Panc1 (cell line): ENCODE measurements at regions not wholly inside any gene's neighbourhood (a gene's known extent, or its start where the extent isn't known, plus 50 kb on each side); places are given as distances from the start of the nearest gene placed in this dataset.
A peak's percentile ranks its signal among the peaks of the same experiment; 100 is the strongest.

Source experiments
- ATAC-seq: fragments of 200-7000 bp; cut with Tn5 transposase; 2 replicates; pipeline ENCODE4 v1.9.1; 2020; ENCODE audit warnings: mild to moderate bottlenecking, moderate library complexity
- BruUV-seq: library from RNA; stranded (reverse); fragments of 400-500 nt; replicated peaks from 2 replicates; lab custom pipeline; 2021; lab: Mats Ljungman, UMichigan
- CTCF ChIA-PET: fragments of 300-600 bp; sonication (Branson Sonifier 250); formaldehyde crosslinking; loops from one replicate; lab custom pipeline; 2022; ENCODE audit warnings: antibody characterized with exemption; lab: Charles Lee
- POLR2A ChIA-PET: fragments of 300-600 bp; sonication (Branson Sonifier 250); formaldehyde crosslinking; loops from one replicate; lab custom pipeline; 2022; ENCODE audit warnings: antibody characterized with exemption; lab: Charles Lee
- DNase-seq: peaks from one replicate; pipeline ENCODE4 v3.0.0-alpha.2; 2010; ENCODE audit warnings: low read depth, low spot score
- H3K27ac ChIP-seq: 2 replicates; pipeline ENCODE4 v1.5.1; 2011; ENCODE audit warnings: mild to moderate bottlenecking, low read length, inconsistent platforms
- H3K27me3 ChIP-seq: fragments of 200-500 bp; sonication (Bioruptor generic); 2 replicates; pipeline ENCODE4 v1.6.0; 2014; ENCODE audit warnings: low read length, inconsistent platforms; ENCODE audit not compliant: control insufficient read depth, insufficient read depth
- H3K36me3 ChIP-seq: fragments of 200-500 bp; sonication (Bioruptor generic); 2 replicates; pipeline ENCODE4 v1.5.1; 2014; ENCODE audit warnings: inconsistent platforms, mild to moderate bottlenecking, low read length, moderate library complexity; ENCODE audit not compliant: control insufficient read depth, insufficient read depth
- H3K4me1 ChIP-seq: 2 replicates; pipeline ENCODE4 v1.5.1; 2011; ENCODE audit warnings: inconsistent platforms, mild to moderate bottlenecking, low read length, moderate library complexity; ENCODE audit not compliant: control insufficient read depth, insufficient read depth
- H3K4me3 ChIP-seq, 2 experiments: 2 replicates each; pipeline ENCODE4 v1.5.1; 2011 to 2012; ENCODE audit warnings: low read depth in 2 of 2, low read length in 2 of 2, mild to moderate bottlenecking in 2 of 2, inconsistent platforms in 1 of 2, moderate library complexity in 1 of 2
- H3K9me3 ChIP-seq: fragments of 200-500 bp; sonication (Bioruptor generic); 2 replicates; pipeline ENCODE4 v1.5.1; 2014; ENCODE audit warnings: low read depth, mild to moderate bottlenecking, inconsistent platforms, low read length, moderate library complexity; ENCODE audit not compliant: control insufficient read depth, insufficient read depth
- CTCF ChIP-seq: fragments of 450-650 bp; IDR thresholded peaks from 2 replicates; pipeline ENCODE4 v1.5.1; 2017; ENCODE audit warnings: mild to moderate bottlenecking
- POLR2AphosphoS5 ChIP-seq: IDR thresholded peaks from 2 replicates; pipeline ENCODE4 v1.6.1; 2012; ENCODE audit warnings: mild to moderate bottlenecking, low read depth, low read length, moderate library complexity
- REST ChIP-seq, 2 experiments: IDR thresholded peaks; 2 replicates each; pipeline ENCODE4 v1.6.1; 2011 to 2012; ENCODE audit warnings: low read depth in 2 of 2, control low read depth in 1 of 2, low read length in 1 of 2, mild to moderate bottlenecking in 1 of 2, moderate library complexity in 1 of 2; ENCODE audit not compliant: insufficient read depth in 1 of 2
- SIN3A ChIP-seq: IDR thresholded peaks from 2 replicates; pipeline ENCODE4 v1.6.1; 2012; ENCODE audit warnings: low read depth, mild to moderate bottlenecking, low read length, moderate library complexity, borderline replicate concordance; ENCODE audit not compliant: insufficient read depth
- TCF7L2 ChIP-seq: IDR thresholded peaks from 2 replicates; pipeline ENCODE4 v1.6.1; 2011; ENCODE audit warnings: mild to moderate bottlenecking, low read depth, low read length, inconsistent platforms
- in situ Hi-C: cut with HindIII; loops from 2 replicates; pipeline ENCODE4 v1.10.0; 2016; ENCODE audit warnings: low sequenced_read_pairs, low pct_unique_long_range_greater_than_20kb
- intact Hi-C: fragments of 100-400 bp; cut with micrococcal nuclease; formaldehyde crosslinking; loops from one replicate; pipeline ENCODE4 v1.10.0; 2022; ENCODE audit not compliant: unreplicated experiment

- Histone ChIP-seq H3K4me1 (no peaks in the 10 kb centered on the region), H3K27ac (no peak overlapping the region), H3K27me3 (no peaks in the 10 kb centered on the region), H3K9me3 (no peaks in the 10 kb centered on the region), H3K4me3 (no peak overlapping the region), H3K36me3 (no peaks in the 10 kb centered on the region)
- BruUV-seq: no TSS peak
- ChIA-PET CTCF (no interaction called here), POLR2A (no interaction called here)
- ATAC-seq (no peak), DNase-seq (peak; percentile 2)
- intact Hi-C loops: no loop called here
- TF ChIP-seq TCF7L2 (no peak), SIN3A (no peak), CTCF (no peak), POLR2AphosphoS5 (no peak), REST (IDR thresholded peaks at IDR 0.05; ENCODE audit: insufficient read depth in 1 of 2, low read depth in 2 of 2, low read length in 1 of 2) (no peak)
- in situ Hi-C loops: no loop called here
Measured at GRCh38 chr13:34678154-34678553, 263.9 kb upstream of the NBEA start.

- intact Hi-C loops: no loop called here
- in situ Hi-C loops: no loop called here
- Histone ChIP-seq H3K4me1 (no peaks in the 10 kb centered on the region), H3K27ac (no peak overlapping the region), H3K9me3 (no peaks in the 10 kb centered on the region), H3K27me3 (no peaks in the 10 kb centered on the region), H3K4me3 (no peak overlapping the region), H3K36me3 (no peaks in the 10 kb centered on the region)
- DNase-seq (no peak), ATAC-seq (no peak)
- TF ChIP-seq CTCF (no peak), TCF7L2 (no peak), POLR2AphosphoS5 (no peak), SIN3A (no peak), REST (IDR thresholded peaks at IDR 0.05; ENCODE audit: insufficient read depth in 1 of 2, low read depth in 2 of 2, low read length in 1 of 2) (no peak)
- POLR2A ChIA-PET: no interaction called here
- no TSS peak for BruUV-seq
- CTCF ChIA-PET: no interaction called here
Measured at GRCh38 chr13:34681405-34681955, 260.6 kb upstream of the NBEA start.
